Esophagus squamous epithelium (tissue), 4 donors: ENCODE measurements at regions not wholly inside any gene's neighbourhood (a gene's known extent, or its start where the extent isn't known, plus 50 kb on each side); places are given as distances from the start of the nearest gene placed in this dataset.

ENCODE experiments used
- CTCF ChIP-seq, 6 experiments: fragments of 450-650 bp in 4 of 6; fragments of 200-600 bp in 2 of 6; sonication (generic) in 2 of 6; IDR thresholded peaks; one replicate each; pipeline ENCODE4 v1.5.1; 2016 to 2019; ENCODE audit warnings: antibody characterized with exemption in 6 of 6, mild to moderate bottlenecking in 4 of 6, moderate library complexity in 4 of 6
- POLR2A ChIP-seq, 4 donors: fragments of 450-650 bp; IDR thresholded peaks; one replicate each; pipeline ENCODE4 v1.6.1; 2017; ENCODE audit warnings: antibody characterized with exemption in 4 of 4, mild to moderate bottlenecking in 4 of 4, moderate library complexity in 3 of 4

- no peak for TF ChIP-seq POLR2A (IDR thresholded peaks at IDR 0.05)
- TF ChIP-seq CTCF (IDR thresholded peaks at IDR 0.05), result no peak
Observed at GRCh38 chr4:127102361-127102760, 530.4 kb upstream of the INTU start.
